Endothelial cell of umbilical vein (primary cell): ENCODE measurements at regions not wholly inside any gene's neighbourhood (a gene's known extent, or its start where the extent isn't known, plus 50 kb on each side); places are given as distances from the start of the nearest gene placed in this dataset.

Source experiments
- BruUV-seq: library from RNA; stranded (reverse); fragments of 400-500 nt; replicated peaks from 2 replicates; lab custom pipeline; 2021; lab: Mats Ljungman, UMichigan
- CTCF ChIA-PET: fragments of 300-600, 350-600 bp; sonication (Branson Sonifier 250); formaldehyde crosslinking; loops from one replicate; lab custom pipeline; 2021; ENCODE audit warnings: antibody characterized with exemption, inconsistent platforms; lab: Charles Lee
- POLR2A ChIA-PET: fragments of 300-600, 350-600 bp; sonication (Branson Sonifier 250); formaldehyde crosslinking; loops from one replicate; lab custom pipeline; 2021; ENCODE audit warnings: antibody characterized with exemption, inconsistent platforms; lab: Charles Lee
- DNase-seq: peaks from one replicate; pipeline ENCODE4 v3.0.0-alpha.2; 2011; ENCODE audit warnings: low read depth, low spot score
- FAIRE-seq: peaks from 2 replicates; lab custom pipeline; 2011; peaks lifted over from hg19 to GRCh38; lab: Jason Lieb, UNC
- H2AFZ ChIP-seq: 2 replicates; pipeline ENCODE4 v1.6.0; 2012; ENCODE audit warnings: low read depth, low read length, control low read depth, inconsistent platforms
- H3K27ac ChIP-seq: 2 replicates; pipeline ENCODE4 v1.5.1; 2011; ENCODE audit warnings: low read depth, mild to moderate bottlenecking, control low read depth, low read length, moderate library complexity; ENCODE audit not compliant: insufficient read depth
- H3K27me3 ChIP-seq, 2 experiments: 2 replicates each; pipeline versions ENCODE4 v1.6.0 to v1.6.1; 2011; ENCODE audit warnings: low read length in 2 of 2, mixed read lengths in 1 of 2; ENCODE audit not compliant: control insufficient read depth in 2 of 2, insufficient read depth in 2 of 2
- H3K36me3 ChIP-seq, 2 experiments: 2 replicates in 1 of 2; 3 replicates in 1 of 2; pipeline ENCODE4 v1.5.1; 2011; ENCODE audit warnings: low read length in 2 of 2, mild to moderate bottlenecking in 1 of 2, moderate library complexity in 1 of 2; ENCODE audit not compliant: control insufficient read depth in 2 of 2, insufficient read depth in 2 of 2; ENCODE audit errors: extremely low read depth in 1 of 2
- H3K4me1 ChIP-seq: 3 replicates; pipeline ENCODE4 v1.5.1; 2011; ENCODE audit warnings: mild to moderate bottlenecking, low read length; ENCODE audit not compliant: control insufficient read depth, insufficient read depth; ENCODE audit errors: extremely low read depth
- H3K4me2 ChIP-seq: 2 replicates; pipeline ENCODE4 v1.6.1; 2011; ENCODE audit warnings: low read length, control low read depth, mixed read lengths; ENCODE audit not compliant: insufficient read depth
- H3K4me3 ChIP-seq, 3 experiments: fragments of 200-600 bp in 1 of 3; sonication (generic), shearing (Covaris generic) in 1 of 3; replicated peaks in 1 of 3; 2 replicates each; pipeline ENCODE4 v1.5.1; 2011 to 2016; ENCODE audit warnings: control low read depth in 3 of 3, low read length in 3 of 3, mild to moderate bottlenecking in 2 of 3, inconsistent platforms in 1 of 3, low read depth in 1 of 3, moderate library complexity in 1 of 3; ENCODE audit not compliant: insufficient read depth in 1 of 3
- H3K79me2 ChIP-seq: 2 replicates; pipeline ENCODE4 v1.6.0; 2012; ENCODE audit warnings: low read length, inconsistent platforms; ENCODE audit not compliant: control insufficient read depth, insufficient read depth
- H3K9ac ChIP-seq: replicated peaks from 2 replicates; pipeline ENCODE3; 2011; ENCODE audit warnings: low read length, control low read depth; ENCODE audit not compliant: insufficient read depth; ENCODE audit errors: extremely low read depth
- H3K9me1 ChIP-seq: replicated peaks from 3 replicates; pipeline ENCODE4 v1.6.0; 2011; ENCODE audit warnings: mild to moderate bottlenecking, low read length; ENCODE audit not compliant: control insufficient read depth, insufficient read depth; ENCODE audit errors: extremely low read depth
- H3K9me3 ChIP-seq: replicated peaks from 2 replicates; pipeline ENCODE4 v1.5.1; 2012; ENCODE audit warnings: low read length, inconsistent platforms; ENCODE audit not compliant: control insufficient read depth, insufficient read depth
- H4K20me1 ChIP-seq: replicated peaks from 2 replicates; pipeline ENCODE3; 2011; ENCODE audit warnings: mild to moderate bottlenecking, low read length; ENCODE audit not compliant: control insufficient read depth, insufficient read depth; ENCODE audit errors: extremely low read depth
- EZH2 ChIP-seq: IDR thresholded peaks from 2 replicates; pipeline ENCODE4 v1.6.1; 2012; ENCODE audit warnings: borderline replicate concordance, low read depth, mild to moderate bottlenecking, moderate library complexity, low read length, inconsistent platforms; ENCODE audit not compliant: severe bottlenecking
- FOS ChIP-seq: IDR thresholded peaks from 2 replicates; pipeline ENCODE4 v1.6.1; 2011; ENCODE audit warnings: mild to moderate bottlenecking, low read length, moderate library complexity, borderline replicate concordance; ENCODE audit not compliant: insufficient read depth
- GATA2 ChIP-seq: IDR thresholded peaks from 2 replicates; pipeline ENCODE4 v1.7.0; 2011; ENCODE audit warnings: low read depth, mild to moderate bottlenecking, moderate library complexity, mixed read lengths, low read length; ENCODE audit not compliant: insufficient read length, insufficient read depth
- JUN ChIP-seq: IDR thresholded peaks from 2 replicates; pipeline ENCODE4 v1.6.1; 2011; ENCODE audit warnings: borderline replicate concordance, low read depth; ENCODE audit not compliant: insufficient read length, insufficient read depth
- MYC ChIP-seq: IDR thresholded peaks from one replicate; pipeline ENCODE4 v1.6.1; 2011; ENCODE audit warnings: mild to moderate bottlenecking, low read depth, low read length
- POLR2A ChIP-seq: IDR thresholded peaks from 2 replicates; pipeline ENCODE4 v1.6.1; 2012; ENCODE audit warnings: low read depth, mild to moderate bottlenecking, control low read depth, low read length
- POLR2AphosphoS5 ChIP-seq: IDR thresholded peaks from 2 replicates; pipeline ENCODE4 v1.6.1; 2012; ENCODE audit warnings: low read depth, mild to moderate bottlenecking, control low read depth, low read length, moderate library complexity; ENCODE audit not compliant: insufficient read depth
- dilution Hi-C: fragments of 300-500 bp; cut with MboI; formaldehyde crosslinking; loops from one replicate; pipeline ENCODE4 v1.15.0; 2019; ENCODE audit warnings: low sequenced_read_pairs; ENCODE audit not compliant: extremely low pct_ligation_motif_present
- intact Hi-C: fragments of 100-400 bp; cut with micrococcal nuclease; formaldehyde crosslinking; loops from one replicate; pipeline ENCODE4 v1.10.0; 2022
- TF ChIP-seq, protein P1 (sequence below): IDR thresholded peaks from 2 replicates; pipeline ENCODE4 v1.6.1; 2011; ENCODE audit not compliant: insufficient read depth, insufficient read length
- TF ChIP-seq, protein P2 (sequence below), 2 donors: IDR thresholded peaks; 1 replicate in 1 of 2; 2 replicates in 1 of 2; pipeline ENCODE4 v1.5.1; 2011; ENCODE audit warnings: low read length in 2 of 2, mild to moderate bottlenecking in 2 of 2, moderate library complexity in 2 of 2, control low read depth in 1 of 2, inconsistent platforms in 1 of 2, low read depth in 1 of 2; ENCODE audit not compliant: insufficient read depth in 1 of 2; ENCODE audit errors: extremely low read depth in 1 of 2

DNA sequence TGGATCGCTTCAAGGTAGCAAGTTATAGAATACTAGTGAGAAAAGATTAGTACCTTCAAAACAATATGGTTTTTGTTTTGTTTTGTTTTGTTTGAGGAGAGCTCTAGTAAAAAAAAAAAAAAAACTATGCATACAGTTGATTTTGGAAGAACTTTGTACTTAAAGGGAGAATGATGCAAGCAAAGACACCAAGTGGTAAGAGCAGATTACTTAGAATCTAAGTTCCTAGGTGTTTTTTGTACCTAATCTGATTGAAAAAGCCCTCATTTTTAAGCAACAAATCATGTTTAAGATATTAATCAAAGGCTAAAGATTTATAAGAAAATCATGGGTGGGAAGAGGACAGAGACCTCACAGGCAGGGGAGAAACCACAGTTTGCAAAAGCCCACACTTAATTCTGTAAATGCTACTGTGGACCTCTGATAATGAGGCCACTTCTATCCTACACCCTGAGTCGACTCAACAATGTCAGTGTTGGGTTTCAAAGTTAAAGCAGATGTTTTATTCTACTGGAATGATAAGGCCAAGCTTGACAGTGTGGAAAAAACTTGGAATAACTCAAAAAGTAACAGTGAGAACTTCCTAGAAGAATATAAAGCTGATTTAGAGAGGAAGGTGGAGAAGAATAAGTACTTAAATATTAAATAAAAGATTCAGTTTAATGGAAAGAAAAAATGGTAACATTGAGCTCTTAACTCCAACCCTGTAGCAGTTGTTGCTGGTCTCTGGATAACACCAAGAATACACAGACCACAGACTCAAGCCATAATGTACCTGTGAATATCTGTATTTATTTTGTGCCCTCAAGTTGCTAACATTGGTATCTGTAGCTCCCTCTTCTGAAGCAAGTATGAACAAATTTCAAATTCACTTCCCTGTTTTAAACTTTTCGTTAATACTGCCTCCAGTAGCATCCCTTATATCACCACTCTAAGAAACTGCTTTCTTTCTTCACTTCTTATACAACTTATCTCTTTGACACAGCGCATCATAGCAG is 1047.8 kb downstream of the EPHA7 start:
- intact Hi-C loops (no loop called here), dilution Hi-C loops (no loop called here)
- Histone ChIP-seq H3K4me3 (no peak overlapping the region), H2AFZ (no peak overlapping the region), H4K20me1 (no peaks in the 10 kb centered on the region), H3K4me1 (no peaks in the 10 kb centered on the region), H3K27ac (no peak overlapping the region), H3K79me2 (no peaks in the 10 kb centered on the region), H3K9ac (no peak overlapping the region), H3K9me1 (no peaks in the 10 kb centered on the region), H3K4me2 (no peak overlapping the region), H3K36me3 (no peaks in the 10 kb centered on the region), H3K9me3 (no peaks in the 10 kb centered on the region), H3K27me3 (no peaks in the 10 kb centered on the region)
- DNase-seq: no peak
- ChIA-PET POLR2A (no interaction called here), CTCF (interaction anchor here (0.6 to 1.5 kb wide), 3 partner anchors 9 to 884 kb away, joined by 3 to 4 read pairs (median 4); no protein-coding TSS in a partner anchor)
- TF ChIP-seq JUN: no peak
- TF ChIP-seq, protein P1, sequence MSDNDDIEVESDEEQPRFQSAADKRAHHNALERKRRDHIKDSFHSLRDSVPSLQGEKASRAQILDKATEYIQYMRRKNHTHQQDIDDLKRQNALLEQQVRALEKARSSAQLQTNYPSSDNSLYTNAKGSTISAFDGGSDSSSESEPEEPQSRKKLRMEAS: no peak
- TF ChIP-seq POLR2A: no peak
- TF ChIP-seq MYC: no peak
- TF ChIP-seq EZH2: no peak
- TF ChIP-seq, protein P2, sequence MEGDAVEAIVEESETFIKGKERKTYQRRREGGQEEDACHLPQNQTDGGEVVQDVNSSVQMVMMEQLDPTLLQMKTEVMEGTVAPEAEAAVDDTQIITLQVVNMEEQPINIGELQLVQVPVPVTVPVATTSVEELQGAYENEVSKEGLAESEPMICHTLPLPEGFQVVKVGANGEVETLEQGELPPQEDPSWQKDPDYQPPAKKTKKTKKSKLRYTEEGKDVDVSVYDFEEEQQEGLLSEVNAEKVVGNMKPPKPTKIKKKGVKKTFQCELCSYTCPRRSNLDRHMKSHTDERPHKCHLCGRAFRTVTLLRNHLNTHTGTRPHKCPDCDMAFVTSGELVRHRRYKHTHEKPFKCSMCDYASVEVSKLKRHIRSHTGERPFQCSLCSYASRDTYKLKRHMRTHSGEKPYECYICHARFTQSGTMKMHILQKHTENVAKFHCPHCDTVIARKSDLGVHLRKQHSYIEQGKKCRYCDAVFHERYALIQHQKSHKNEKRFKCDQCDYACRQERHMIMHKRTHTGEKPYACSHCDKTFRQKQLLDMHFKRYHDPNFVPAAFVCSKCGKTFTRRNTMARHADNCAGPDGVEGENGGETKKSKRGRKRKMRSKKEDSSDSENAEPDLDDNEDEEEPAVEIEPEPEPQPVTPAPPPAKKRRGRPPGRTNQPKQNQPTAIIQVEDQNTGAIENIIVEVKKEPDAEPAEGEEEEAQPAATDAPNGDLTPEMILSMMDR (IDR thresholded peaks at IDR 0.05; ENCODE audit: extremely low read depth in 1 of 2, insufficient read depth in 1 of 2, low read depth in 1 of 2, low read length in 2 of 2): no peak
- TF ChIP-seq FOS: no peak
- TF ChIP-seq POLR2AphosphoS5: no peak
- no peak for TF ChIP-seq GATA2
- FAIRE-seq: no peak
- no TSS peak for BruUV-seq
